SK-N-SH (cell line): ENCODE measurements at regions not wholly inside any gene's neighbourhood (a gene's known extent, or its start where the extent isn't known, plus 50 kb on each side); places are given as distances from the start of the nearest gene placed in this dataset.

Experiments
- CHD2 ChIP-seq: fragments of 150-350 bp; IDR thresholded peaks from 2 replicates; pipeline ENCODE4 v1.6.1; 2018; ENCODE audit warnings: low read length; ENCODE audit not compliant: partially characterized antibody
- CTCF ChIP-seq: fragments of 200-600 bp; sonication (generic); IDR thresholded peaks from 2 replicates; pipeline ENCODE4 v1.6.1; 2017; ENCODE audit warnings: antibody characterized with exemption, mild to moderate bottlenecking, moderate library complexity
- EP300 ChIP-seq, 2 experiments: IDR thresholded peaks; 2 replicates each; pipeline versions ENCODE4 v1.4.0 to v1.6.1; 2012; ENCODE audit warnings: borderline replicate concordance in 1 of 2, low read depth in 1 of 2, low read length in 1 of 2
- MAX ChIP-seq: IDR thresholded peaks from 2 replicates; pipeline ENCODE4 v1.4.0; 2012; ENCODE audit warnings: low read depth
- RAD21 ChIP-seq: IDR thresholded peaks from 2 replicates; pipeline ENCODE4 v1.6.1; 2012; ENCODE audit warnings: mild to moderate bottlenecking, low read length
- RFX5 ChIP-seq: IDR thresholded peaks from 2 replicates; pipeline ENCODE4 v1.6.1; 2012; ENCODE audit warnings: mild to moderate bottlenecking, improper control_type of control experiment, low read length
- SIN3A ChIP-seq: IDR thresholded peaks from 2 replicates; pipeline ENCODE4 v1.6.1; 2012; ENCODE audit warnings: low read depth, mild to moderate bottlenecking, low read length, moderate library complexity, borderline replicate concordance
- YY1 ChIP-seq: IDR thresholded peaks from 2 replicates; pipeline ENCODE4 v1.4.0; 2012; ENCODE audit warnings: low read depth, mild to moderate bottlenecking

- TF ChIP-seq CHD2 (no peak), YY1 (no peak), CTCF (no peak), RAD21 (no peak), RFX5 (no peak), EP300 (IDR thresholded peaks at IDR 0.05; ENCODE audit: borderline replicate concordance in 1 of 2, low read depth in 1 of 2, low read length in 1 of 2) (no peak), MAX (no peak), SIN3A (no peak)
Measured at GRCh38 chr2:176969642-176970359, 242.8 kb upstream of the HNRNPA3 start.
